GM12891 (cell line): ENCODE measurements at regions not wholly inside any gene's neighbourhood (a gene's known extent, or its start where the extent isn't known, plus 50 kb on each side); places are given as distances from the start of the nearest gene placed in this dataset.

Source experiments
- PAX5 ChIP-seq: IDR thresholded peaks from 2 replicates; pipeline ENCODE4 v1.6.1; 2011; ENCODE audit warnings: low read length, moderate library complexity, mild to moderate bottlenecking; ENCODE audit not compliant: insufficient read depth, severe bottlenecking
- POLR2A ChIP-seq: IDR thresholded peaks from 2 replicates; pipeline ENCODE4 v1.6.1; 2011; ENCODE audit warnings: low read depth, low read length, control low read depth
- POLR2AphosphoS5 ChIP-seq: IDR thresholded peaks from 2 replicates; pipeline ENCODE4 v1.6.1; 2011; ENCODE audit warnings: low read depth, low read length, control low read depth
- SPI1 ChIP-seq: IDR thresholded peaks from 2 replicates; pipeline ENCODE4 v1.6.1; 2011; ENCODE audit warnings: low read depth, low read length, control low read depth
- TAF1 ChIP-seq: IDR thresholded peaks from 2 replicates; pipeline ENCODE4 v1.6.1; 2011; ENCODE audit warnings: low read depth, low read length, control low read depth

GRCh38 chr2:155994315-155994714 lies 338.2 kb downstream of the NR4A2 start:
- TF ChIP-seq POLR2A, result no peak
- no peak for TF ChIP-seq TAF1
- no peak for TF ChIP-seq POLR2AphosphoS5
- TF ChIP-seq SPI1, result no peak
- no peak for TF ChIP-seq PAX5
